ENCODE measurements at regions not wholly inside any gene's neighbourhood (a gene's known extent, or its start where the extent isn't known, plus 50 kb on each side); places are given as distances from the start of the nearest gene placed in this dataset.

DNA sequence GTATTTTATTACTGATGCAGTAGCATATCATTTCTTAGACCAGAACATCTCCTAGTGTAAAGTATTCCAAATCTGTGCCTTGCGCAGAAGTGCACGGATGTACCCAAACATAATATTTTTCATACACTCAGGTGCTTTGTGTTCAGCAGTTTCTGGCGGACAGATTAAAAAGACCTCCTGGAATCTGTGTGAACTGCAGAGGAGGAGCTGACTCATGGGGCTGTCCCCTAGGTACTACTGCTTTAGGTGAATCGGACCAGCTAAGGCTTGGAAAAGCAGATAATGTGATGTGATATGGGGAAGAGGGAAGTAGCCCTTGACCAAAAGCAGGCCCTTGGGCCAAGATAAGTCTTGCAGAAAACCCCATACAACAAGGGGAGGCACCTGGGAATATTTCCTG, 310.1 kb downstream of the PLK2 start:
- TF ChIP-seq, protein P1, sequence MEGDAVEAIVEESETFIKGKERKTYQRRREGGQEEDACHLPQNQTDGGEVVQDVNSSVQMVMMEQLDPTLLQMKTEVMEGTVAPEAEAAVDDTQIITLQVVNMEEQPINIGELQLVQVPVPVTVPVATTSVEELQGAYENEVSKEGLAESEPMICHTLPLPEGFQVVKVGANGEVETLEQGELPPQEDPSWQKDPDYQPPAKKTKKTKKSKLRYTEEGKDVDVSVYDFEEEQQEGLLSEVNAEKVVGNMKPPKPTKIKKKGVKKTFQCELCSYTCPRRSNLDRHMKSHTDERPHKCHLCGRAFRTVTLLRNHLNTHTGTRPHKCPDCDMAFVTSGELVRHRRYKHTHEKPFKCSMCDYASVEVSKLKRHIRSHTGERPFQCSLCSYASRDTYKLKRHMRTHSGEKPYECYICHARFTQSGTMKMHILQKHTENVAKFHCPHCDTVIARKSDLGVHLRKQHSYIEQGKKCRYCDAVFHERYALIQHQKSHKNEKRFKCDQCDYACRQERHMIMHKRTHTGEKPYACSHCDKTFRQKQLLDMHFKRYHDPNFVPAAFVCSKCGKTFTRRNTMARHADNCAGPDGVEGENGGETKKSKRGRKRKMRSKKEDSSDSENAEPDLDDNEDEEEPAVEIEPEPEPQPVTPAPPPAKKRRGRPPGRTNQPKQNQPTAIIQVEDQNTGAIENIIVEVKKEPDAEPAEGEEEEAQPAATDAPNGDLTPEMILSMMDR (IDR thresholded peaks at IDR 0.05; ENCODE audit: low read depth, low read length, poor library complexity, severe bottlenecking), result no peak
- TF ChIP-seq EZH2phosphoT487 (IDR thresholded peaks at IDR 0.05; ENCODE audit: borderline replicate concordance, low read length), result no peak

Measured in DOHH2 (cell line).